Esophagus muscularis mucosa (tissue), 3 donors: ENCODE measurements at regions not wholly inside any gene's neighbourhood (a gene's known extent, or its start where the extent isn't known, plus 50 kb on each side); places are given as distances from the start of the nearest gene placed in this dataset.

Experiments used
- POLR2A ChIP-seq: fragments of 450-650 bp; IDR thresholded peaks from one replicate; pipeline ENCODE4 v1.6.1; 2017; ENCODE audit warnings: antibody characterized with exemption, moderate library complexity, mild to moderate bottlenecking, low read depth
- POLR2AphosphoS5 ChIP-seq, 2 donors: sonication (generic); formaldehyde crosslinking; IDR thresholded peaks; one replicate each; pipeline ENCODE4 v1.6.1; 2017; ENCODE audit warnings: antibody characterized with exemption in 2 of 2
- TF ChIP-seq, protein P1 (sequence below), 3 experiments: fragments of 200-600 bp in 2 of 3; fragments of 450-650 bp in 1 of 3; sonication (generic) in 2 of 3; IDR thresholded peaks; one replicate each; pipeline ENCODE4 v1.5.1; 2017 to 2019; ENCODE audit warnings: antibody characterized with exemption in 3 of 3, mild to moderate bottlenecking in 2 of 3, moderate library complexity in 1 of 3

GRCh38 chr9:534886-535285 lies 306.6 kb upstream of the DMRT1 start:
- TF ChIP-seq, protein P1, sequence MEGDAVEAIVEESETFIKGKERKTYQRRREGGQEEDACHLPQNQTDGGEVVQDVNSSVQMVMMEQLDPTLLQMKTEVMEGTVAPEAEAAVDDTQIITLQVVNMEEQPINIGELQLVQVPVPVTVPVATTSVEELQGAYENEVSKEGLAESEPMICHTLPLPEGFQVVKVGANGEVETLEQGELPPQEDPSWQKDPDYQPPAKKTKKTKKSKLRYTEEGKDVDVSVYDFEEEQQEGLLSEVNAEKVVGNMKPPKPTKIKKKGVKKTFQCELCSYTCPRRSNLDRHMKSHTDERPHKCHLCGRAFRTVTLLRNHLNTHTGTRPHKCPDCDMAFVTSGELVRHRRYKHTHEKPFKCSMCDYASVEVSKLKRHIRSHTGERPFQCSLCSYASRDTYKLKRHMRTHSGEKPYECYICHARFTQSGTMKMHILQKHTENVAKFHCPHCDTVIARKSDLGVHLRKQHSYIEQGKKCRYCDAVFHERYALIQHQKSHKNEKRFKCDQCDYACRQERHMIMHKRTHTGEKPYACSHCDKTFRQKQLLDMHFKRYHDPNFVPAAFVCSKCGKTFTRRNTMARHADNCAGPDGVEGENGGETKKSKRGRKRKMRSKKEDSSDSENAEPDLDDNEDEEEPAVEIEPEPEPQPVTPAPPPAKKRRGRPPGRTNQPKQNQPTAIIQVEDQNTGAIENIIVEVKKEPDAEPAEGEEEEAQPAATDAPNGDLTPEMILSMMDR (IDR thresholded peaks at IDR 0.05): no peak
- no peak for TF ChIP-seq POLR2AphosphoS5 (IDR thresholded peaks at IDR 0.05)
- no peak for TF ChIP-seq POLR2A
